CD4-positive, alpha-beta T cell treated with Interferon gamma for 1 hour (primary cell): ENCODE measurements at regions not wholly inside any gene's neighbourhood (a gene's known extent, or its start where the extent isn't known, plus 50 kb on each side); places are given as distances from the start of the nearest gene placed in this dataset.
"Not testable (repeated sequence)": the region's sequence is repeated elsewhere in the genome, so short reads cannot be mapped to it uniquely, and the experiment has no call there.

Source experiments
- DNase-seq: peaks from one replicate; pipeline ENCODE4 v3.0.0-alpha.2; 2020

DNA sequence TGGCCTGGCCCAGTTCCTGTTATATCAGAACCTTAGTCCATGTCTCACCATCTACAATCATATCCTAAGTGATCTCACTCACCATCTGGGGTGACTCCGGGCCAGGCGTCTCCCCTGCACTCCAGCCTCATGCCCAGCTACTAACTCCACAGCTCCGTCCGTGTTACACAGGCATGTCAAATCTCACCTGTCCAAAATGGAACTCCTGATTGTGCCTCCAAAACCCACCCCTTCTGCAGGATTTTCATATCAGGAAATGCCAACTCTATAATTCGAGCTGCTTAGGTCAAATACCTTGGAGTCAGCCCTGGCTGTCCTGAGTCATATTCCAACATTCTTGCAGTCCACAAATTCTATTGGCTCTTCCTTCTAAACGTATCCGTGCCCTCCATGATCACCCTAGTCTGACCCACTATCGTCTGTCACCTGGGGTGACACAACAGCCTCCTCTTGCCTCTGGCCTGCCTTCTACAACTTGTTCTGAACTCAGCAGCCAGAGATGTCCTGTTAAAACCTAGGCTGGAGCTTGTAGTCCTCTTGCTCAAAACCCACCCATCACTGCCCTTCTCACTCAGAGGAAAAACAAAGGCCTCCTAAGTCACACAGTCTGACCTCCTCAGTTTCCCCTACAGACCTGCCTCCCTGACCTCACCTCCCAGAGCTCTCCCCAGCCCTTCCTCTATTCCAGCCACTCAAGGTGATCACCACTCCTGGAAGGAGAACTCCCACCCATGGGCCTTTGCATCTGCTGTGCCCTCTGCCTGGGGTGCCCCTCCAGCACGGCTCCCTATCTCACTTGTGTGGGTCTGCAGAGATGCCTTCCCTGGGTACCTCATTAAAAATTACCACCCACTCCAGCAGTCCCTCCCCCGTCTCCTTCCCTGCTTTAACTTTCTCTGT lies 85.3 kb upstream of the SIRPA start:
- DNase-seq = no peak

DNA sequence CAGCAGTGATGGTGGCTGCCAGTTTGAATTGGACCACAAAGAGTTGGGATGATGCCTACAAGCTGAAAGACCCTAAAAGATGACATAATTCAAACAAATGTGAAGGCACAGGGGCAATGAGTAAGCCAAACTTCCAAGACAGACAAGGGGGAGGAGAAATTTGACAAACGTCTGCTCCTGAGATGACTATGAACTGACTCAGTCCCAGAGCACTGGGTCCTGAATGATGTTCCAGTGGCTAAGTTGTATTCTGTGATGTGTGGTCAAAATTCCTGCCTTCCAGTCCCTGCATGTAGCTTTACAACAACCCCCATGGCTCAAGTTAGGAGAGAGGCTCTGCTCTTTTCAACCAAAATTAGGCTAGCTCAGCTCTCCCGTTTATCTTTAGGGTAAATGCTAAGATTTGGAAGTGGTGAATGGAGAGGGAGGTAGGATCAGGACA lies 86.1 kb upstream of the SIRPA start:
- no peak for DNase-seq

- no peak for DNase-seq
Measured at GRCh38 chr20:1808101-1808500, 87.1 kb upstream of the SIRPA start.

- no peak for DNase-seq
Measured at GRCh38 chr20:1807394-1807793, 87.8 kb upstream of the SIRPA start.

GRCh38 chr20:1806456-1806855 lies 88.8 kb upstream of the SIRPA start:
- DNase-seq = no peak

DNA sequence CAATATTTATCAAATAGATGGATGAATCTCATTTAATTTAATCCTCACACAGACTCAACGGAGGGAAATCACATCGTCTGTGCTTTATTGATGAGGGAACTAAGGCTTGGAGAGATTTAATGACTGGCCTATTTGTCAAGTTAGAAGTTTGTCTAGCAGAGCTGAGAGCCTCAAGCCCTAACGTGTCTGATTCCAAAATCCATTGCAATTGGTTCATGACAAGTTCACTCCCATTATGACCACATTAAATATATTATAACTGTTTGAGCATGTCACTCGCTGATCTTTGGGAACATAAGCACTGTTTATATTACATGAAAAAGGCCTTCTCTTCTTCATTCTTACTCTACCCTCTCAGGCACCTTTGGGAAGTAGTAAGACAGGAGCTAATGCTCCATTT lies 89.4 kb upstream of the SIRPA start:
- no peak for DNase-seq

GRCh38 chr20:1805161-1805581 lies 90.0 kb upstream of the SIRPA start:
- DNase-seq = no peak

GRCh38 chr20:1804554-1804956 lies 90.7 kb upstream of the SIRPA start:
- DNase-seq = no peak

GRCh38 chr20:1803932-1804501 lies 91.2 kb upstream of the SIRPA start:
- no peak for DNase-seq

DNA sequence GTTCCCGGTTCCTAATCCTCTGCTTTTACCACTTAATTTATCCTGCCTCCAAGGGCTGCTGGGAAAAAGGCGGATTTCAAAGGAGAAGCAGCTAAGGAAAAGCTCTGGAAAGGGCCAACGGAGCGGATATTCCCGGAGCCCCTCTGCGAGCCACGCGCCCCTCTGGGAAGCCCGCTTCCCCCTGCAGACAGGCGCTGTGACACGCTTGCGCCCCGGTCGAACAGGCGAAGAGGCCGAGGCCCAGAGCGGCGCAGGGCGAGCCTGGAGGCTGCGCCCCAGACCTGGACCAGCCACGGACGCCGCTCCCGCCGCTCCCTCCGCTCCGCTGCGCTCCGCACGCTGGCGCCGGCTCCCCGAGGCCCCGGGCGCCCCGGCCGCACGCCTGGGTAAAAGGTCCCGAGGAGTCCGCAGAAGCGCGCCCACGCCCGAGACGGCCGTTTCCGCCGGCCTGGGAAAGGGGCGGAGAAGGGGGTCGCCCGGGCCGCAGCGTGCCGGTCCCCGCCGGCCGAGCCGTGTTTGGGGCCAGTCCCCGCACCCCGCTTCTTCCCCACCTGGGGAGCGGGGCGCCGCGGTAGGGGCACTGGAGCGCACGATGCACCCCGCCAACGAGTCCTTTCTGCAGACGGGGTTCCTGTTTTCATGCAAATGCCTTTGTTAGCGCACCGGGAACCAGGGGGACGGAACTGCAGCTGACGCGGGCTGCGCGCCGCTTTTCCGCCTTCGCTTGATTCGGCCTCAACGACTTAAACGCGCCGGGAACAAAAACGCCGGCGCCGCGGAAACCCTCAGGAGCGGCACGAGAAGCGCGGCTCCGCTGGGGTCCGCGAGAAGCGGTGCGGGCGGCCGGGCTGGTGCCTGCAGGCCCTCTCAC lies 91.9 kb upstream of the SIRPA start:
- peak; percentile 76 for DNase-seq

GRCh38 chr20:1802385-1803060 lies 92.7 kb upstream of the SIRPA start:
- DNase-seq = peak; percentile 62

GRCh38 chr20:1801929-1802306 lies 93.3 kb upstream of the SIRPA start:
- no peak for DNase-seq

DNA sequence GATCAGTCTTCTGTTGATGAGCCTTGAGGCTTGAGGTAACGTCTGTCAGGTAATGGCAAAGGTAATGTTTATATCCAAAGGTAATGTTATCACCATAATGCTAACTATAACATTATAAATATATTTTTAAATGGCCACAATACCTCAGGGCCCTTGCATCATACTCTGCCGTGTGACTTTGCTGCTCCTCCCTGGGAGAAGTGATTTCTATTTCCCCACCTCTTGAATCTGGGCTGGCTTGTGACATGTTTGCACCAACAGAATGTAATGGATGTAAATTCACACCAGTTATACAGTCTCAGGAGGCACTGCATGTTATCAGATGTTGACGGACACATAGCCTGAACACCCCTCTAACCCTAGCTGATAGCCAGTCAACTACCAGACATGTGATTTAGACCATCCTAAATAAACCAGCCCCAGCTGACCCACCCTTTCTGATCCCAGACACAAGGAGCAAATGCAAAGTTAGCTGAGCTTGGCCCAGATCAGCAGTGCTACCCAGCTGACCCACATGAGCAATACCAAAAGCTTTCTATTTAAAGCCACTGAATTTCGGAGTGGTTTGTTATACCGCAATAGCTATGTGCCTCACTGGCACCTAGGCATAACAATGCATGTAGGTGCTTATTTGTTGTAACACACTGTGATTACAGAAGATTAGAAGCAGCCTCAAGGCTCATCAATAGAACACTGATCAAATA lies 93.8 kb upstream of the SIRPA start:
- no peak for DNase-seq

DNA sequence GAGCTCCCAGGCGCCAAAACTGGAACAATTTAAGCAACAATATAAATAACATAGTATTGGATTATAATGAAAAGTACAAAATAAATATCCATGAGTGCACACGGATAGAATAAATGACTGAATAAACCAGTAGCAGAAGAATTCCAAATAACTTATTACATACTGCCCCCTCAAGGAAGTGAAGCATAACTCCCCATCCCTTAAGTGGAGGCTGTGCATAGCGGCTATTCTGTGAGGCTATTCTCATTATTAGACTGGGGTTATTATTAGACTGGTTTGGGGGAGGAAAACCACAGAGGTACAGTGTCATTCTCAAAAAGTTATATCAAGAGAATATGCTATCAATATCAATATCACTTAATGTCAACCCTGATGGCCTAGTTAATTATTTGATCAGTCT lies 94.4 kb upstream of the SIRPA start:
- DNase-seq = no peak

DNA sequence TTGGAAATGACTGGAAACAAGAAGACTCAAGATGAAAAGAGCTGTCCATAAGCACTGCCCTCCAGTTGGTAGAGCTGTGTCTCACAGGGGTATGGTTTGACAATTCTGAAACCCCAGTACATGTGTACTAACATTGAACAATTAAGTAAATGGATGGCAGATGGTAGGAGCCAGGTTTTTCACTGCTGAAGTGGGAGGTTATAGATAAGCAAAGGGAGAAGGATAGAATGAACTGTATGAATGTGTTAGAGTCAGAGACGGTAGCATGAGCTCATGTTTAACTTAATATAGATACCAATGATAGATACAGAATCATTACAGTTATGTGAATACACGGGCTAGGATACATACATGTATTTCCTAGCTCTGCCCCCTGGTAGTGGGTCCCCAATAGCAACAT lies 95.0 kb upstream of the SIRPA start:
- no peak for DNase-seq

GRCh38 chr20:1799746-1800145 lies 95.5 kb upstream of the SIRPA start:
- DNase-seq = not testable (repeated sequence)

DNA sequence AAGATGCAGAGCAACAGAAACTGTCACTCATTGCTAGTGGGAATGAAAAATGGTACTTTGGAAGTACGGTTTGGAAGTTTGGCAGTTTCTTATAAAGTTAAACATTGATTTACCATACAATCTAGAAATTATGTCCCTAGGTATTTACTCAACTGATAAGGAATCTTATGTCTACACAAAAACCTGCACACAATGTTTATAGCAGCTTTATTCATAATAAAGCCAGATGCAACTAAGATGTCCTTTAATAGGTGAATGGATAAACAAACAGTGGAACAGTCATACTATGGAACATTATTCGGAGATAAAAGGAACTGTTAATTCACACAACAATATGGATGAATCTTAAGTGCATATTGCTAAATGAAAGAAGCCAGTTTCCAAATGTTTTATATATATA lies 96.2 kb upstream of the SIRPA start:
- no peak for DNase-seq

GRCh38 chr20:1793821-1794220 lies 101.4 kb upstream of the SIRPA start:
- DNase-seq = no peak

GRCh38 chr20:1792274-1792673 lies 102.9 kb upstream of the SIRPA start:
- DNase-seq = no peak

DNA sequence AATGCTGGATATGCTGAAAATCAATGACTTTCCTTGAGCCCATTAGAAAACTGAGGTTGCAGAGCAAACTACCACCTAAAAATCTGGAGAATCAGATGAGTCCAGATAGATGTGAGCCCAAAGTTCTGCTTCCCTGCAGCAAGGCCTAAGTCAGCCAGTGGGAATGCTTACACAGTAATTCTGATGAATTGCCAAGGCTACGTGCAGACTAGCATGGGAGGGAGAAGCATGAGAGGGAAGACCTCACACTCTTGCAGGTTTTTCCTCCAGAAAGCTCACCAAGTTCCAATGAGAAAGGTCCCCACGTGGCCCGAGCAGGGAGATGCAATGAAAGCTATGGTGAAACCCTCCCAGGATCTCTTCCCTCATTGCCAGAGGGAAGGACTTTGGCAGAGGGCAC lies 104.8 kb upstream of the SIRPA start:
- no peak for DNase-seq

DNA sequence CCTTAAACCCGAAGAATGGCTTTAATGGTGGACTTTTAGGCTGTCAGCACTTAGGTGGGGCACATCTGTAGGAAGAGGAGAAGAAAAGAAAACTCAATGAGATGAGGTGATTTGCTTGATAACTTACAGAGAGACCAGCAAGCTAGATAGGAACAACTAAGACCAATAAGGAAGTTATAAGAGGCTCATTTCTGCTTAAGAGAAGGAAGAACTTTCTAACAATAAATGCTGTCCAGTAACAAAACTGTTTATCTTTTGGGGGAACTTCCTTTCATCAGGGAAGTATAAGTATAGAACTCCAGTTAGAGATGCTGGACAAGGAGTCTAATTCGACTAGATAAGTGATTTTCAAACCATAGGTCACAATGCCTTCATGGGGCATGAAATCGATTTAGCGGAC lies 107.2 kb upstream of the SIRPA start:
- no peak for DNase-seq

DNA sequence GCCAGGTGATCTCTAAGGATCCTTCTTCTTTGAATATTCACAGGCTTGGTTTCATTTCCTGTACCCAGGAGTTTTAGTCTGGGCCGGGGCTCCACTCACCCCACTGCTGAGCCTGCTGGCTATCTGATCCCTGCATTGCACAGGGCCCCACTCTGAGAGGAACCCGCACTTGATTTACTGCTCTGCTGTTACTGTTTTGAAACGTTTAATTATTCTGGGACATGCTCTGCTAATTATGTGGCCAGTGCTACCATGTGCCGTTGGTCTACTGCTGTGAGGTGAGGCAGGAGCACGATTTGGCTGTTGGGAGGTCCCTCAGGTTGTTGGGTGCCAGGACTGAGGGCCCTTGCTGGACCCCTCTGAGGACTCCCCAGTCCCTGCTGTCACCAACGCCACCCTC lies 108.7 kb upstream of the SIRPA start:
- no peak for DNase-seq
